ENCODE measurements at regions not wholly inside any gene's neighbourhood (a gene's known extent, or its start where the extent isn't known, plus 50 kb on each side); places are given as distances from the start of the nearest gene placed in this dataset.

DNA sequence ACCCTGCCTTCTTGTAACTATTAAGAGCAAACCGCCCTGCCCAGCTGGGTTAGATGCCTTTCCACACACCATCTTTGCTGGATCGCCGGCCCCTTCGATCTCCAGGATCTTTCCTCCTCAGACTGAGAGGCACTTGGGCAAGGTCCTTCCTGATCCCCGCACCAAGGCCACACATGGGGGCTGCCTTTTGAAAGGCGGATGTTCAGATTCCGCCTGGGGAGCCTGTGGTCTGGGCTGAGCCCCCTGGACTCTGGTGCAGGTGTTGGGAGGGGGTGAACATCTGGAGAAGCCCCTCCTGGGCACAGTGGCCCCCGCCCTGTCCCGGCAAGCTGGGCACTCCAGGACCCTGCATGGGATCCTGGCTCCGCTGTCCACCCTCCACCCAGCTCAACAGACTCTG, 135.4 kb upstream of the HDAC4 start (continued):
- TF ChIP-seq MEF2B (IDR thresholded peaks at IDR 0.05; ENCODE audit: partially characterized antibody, poor library complexity, severe bottlenecking) = no peak
- TF ChIP-seq EZH2 (IDR thresholded peaks at IDR 0.05; ENCODE audit: borderline replicate concordance, control insufficient read depth, low read depth, low read length) = no peak
- TF ChIP-seq, protein P1, sequence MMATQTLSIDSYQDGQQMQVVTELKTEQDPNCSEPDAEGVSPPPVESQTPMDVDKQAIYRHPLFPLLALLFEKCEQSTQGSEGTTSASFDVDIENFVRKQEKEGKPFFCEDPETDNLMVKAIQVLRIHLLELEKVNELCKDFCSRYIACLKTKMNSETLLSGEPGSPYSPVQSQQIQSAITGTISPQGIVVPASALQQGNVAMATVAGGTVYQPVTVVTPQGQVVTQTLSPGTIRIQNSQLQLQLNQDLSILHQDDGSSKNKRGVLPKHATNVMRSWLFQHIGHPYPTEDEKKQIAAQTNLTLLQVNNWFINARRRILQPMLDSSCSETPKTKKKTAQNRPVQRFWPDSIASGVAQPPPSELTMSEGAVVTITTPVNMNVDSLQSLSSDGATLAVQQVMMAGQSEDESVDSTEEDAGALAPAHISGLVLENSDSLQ (IDR thresholded peaks at IDR 0.05) = no peak
- no peak for TF ChIP-seq WRNIP1 (IDR thresholded peaks at IDR 0.05; ENCODE audit: borderline replicate concordance, low read depth, low read length)
- TF ChIP-seq STAT1 (conservative IDR thresholded peaks at IDR 0.05) = no peak
- no peak for TF ChIP-seq PAX8 (IDR thresholded peaks at IDR 0.05)
- TF ChIP-seq SREBF1 (IDR thresholded peaks at IDR 0.05; ENCODE audit: low read length) = no peak
- TF ChIP-seq IKZF1 (conservative IDR thresholded peaks at IDR 0.05) = no peak

DNA sequence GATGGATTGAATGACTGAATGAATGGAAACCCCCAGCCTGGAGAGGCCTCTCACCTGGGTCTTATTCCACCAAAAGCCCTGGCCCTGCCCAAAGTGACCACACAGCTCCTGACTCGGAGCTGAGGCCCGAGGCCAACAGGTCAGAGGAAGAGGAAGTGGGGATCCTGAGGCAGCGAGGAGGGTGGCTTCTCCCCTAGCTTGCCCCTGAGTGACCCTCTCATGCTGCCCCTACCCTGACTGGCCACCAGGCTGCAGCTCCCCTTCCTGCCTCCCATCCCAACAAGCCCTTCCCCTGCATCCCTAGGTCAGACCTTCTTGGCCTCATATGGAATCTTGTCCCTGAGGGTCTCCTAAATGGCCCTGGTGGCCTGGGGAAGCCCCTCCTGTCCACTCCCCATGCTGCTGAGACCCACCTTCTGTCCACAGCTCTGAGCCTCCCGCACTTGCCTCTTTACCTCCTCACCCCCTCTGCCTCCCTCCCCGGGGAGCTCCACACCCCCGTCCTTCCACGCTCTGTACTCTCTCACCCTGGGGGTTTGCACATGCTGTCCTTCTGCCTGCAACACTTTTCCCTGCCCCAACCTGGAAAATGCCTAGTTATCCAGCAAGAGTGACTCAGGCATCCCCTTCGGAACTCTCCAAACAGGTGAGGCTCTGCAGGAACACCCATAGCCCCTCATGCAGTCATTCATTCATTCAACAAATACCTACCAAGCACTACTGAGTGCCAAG, 134.8 kb upstream of the HDAC4 start:
- FAIRE-seq (no peak), DNase-seq (ENCODE audit: low read depth, low spot score) (no peak)
- no TSS peak for BruUV-seq (replicated peaks)
- TF ChIP-seq, protein P2, sequence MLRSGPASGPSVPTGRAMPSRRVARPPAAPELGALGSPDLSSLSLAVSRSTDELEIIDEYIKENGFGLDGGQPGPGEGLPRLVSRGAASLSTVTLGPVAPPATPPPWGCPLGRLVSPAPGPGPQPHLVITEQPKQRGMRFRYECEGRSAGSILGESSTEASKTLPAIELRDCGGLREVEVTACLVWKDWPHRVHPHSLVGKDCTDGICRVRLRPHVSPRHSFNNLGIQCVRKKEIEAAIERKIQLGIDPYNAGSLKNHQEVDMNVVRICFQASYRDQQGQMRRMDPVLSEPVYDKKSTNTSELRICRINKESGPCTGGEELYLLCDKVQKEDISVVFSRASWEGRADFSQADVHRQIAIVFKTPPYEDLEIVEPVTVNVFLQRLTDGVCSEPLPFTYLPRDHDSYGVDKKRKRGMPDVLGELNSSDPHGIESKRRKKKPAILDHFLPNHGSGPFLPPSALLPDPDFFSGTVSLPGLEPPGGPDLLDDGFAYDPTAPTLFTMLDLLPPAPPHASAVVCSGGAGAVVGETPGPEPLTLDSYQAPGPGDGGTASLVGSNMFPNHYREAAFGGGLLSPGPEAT (IDR thresholded peaks at IDR 0.05; ENCODE audit: low read depth) = no peak
- TF ChIP-seq HDAC2 (IDR thresholded peaks at IDR 0.05) (no peak), SUPT20H (IDR thresholded peaks at IDR 0.05; ENCODE audit: borderline replicate concordance, control insufficient read depth, low read depth, low read length) (no peak), CEBPB (IDR thresholded peaks at IDR 0.05; ENCODE audit: borderline replicate concordance in 1 of 2, low read depth in 2 of 2, low read length in 2 of 2) (no peak), FOS (IDR thresholded peaks at IDR 0.05; ENCODE audit: borderline replicate concordance, extremely low read depth, insufficient read length) (no peak), POLR2AphosphoS5 (IDR thresholded peaks at IDR 0.05; ENCODE audit: low read length) (no peak), ZNF217 (IDR thresholded peaks at IDR 0.05) (no peak), POLR2AphosphoS2 (IDR thresholded peaks at IDR 0.05; ENCODE audit: low read depth, low read length) (no peak), NFIC (IDR thresholded peaks at IDR 0.05; ENCODE audit: low read depth, low read length) (no peak)
- TF ChIP-seq, protein P3, sequence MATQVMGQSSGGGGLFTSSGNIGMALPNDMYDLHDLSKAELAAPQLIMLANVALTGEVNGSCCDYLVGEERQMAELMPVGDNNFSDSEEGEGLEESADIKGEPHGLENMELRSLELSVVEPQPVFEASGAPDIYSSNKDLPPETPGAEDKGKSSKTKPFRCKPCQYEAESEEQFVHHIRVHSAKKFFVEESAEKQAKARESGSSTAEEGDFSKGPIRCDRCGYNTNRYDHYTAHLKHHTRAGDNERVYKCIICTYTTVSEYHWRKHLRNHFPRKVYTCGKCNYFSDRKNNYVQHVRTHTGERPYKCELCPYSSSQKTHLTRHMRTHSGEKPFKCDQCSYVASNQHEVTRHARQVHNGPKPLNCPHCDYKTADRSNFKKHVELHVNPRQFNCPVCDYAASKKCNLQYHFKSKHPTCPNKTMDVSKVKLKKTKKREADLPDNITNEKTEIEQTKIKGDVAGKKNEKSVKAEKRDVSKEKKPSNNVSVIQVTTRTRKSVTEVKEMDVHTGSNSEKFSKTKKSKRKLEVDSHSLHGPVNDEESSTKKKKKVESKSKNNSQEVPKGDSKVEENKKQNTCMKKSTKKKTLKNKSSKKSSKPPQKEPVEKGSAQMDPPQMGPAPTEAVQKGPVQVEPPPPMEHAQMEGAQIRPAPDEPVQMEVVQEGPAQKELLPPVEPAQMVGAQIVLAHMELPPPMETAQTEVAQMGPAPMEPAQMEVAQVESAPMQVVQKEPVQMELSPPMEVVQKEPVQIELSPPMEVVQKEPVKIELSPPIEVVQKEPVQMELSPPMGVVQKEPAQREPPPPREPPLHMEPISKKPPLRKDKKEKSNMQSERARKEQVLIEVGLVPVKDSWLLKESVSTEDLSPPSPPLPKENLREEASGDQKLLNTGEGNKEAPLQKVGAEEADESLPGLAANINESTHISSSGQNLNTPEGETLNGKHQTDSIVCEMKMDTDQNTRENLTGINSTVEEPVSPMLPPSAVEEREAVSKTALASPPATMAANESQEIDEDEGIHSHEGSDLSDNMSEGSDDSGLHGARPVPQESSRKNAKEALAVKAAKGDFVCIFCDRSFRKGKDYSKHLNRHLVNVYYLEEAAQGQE (IDR thresholded peaks at IDR 0.05; ENCODE audit: low read depth, low read length) = no peak

More for the DNA sequence above, 134.8 kb upstream of the HDAC4 start:
- Histone ChIP-seq H4K20me1 (ENCODE audit: control insufficient read depth, insufficient read depth) (no peaks in the 10 kb centered on the region), H3K4me1 (ENCODE audit: control insufficient read depth, insufficient read depth, low read length) (no peaks in the 10 kb centered on the region), H3K27ac (ENCODE audit: control insufficient read depth, insufficient read depth) (no peak overlapping the region), H3K9ac (ENCODE audit: control insufficient read depth, insufficient read depth, low read length) (no peak overlapping the region), H3K9me3 (replicated peaks; ENCODE audit: control insufficient read depth, insufficient read depth, low read length) (no peaks in the 10 kb centered on the region; the same call in 2 of the 3 replicates), H3K4me2 (ENCODE audit: control insufficient read depth, insufficient read depth) (no peak overlapping the region), H3K4me3 (no peak overlapping the region), H2AFZ (ENCODE audit: control insufficient read depth, low read depth, low read length) (no peak overlapping the region), H3K36me3 (ENCODE audit: control insufficient read depth in 2 of 2, insufficient read depth in 2 of 2, low read length in 1 of 2) (no peaks in the 10 kb centered on the region), H3K79me2 (ENCODE audit: control insufficient read depth, insufficient read depth, low read length) (no peaks in the 10 kb centered on the region), H3K27me3 (replicated peaks in 1 of 2; ENCODE audit: control insufficient read depth in 2 of 2, insufficient read depth in 2 of 2, low read length in 1 of 2) (no peaks in the 10 kb centered on the region; a peak in 1 of 4 replicates)
- WGBS (ENCODE audit: insufficient coverage, insufficient replicate concordance, low lambda C conversion rate, missing lambda C conversion rate) = 8% methylated on average over 7 of the region's 8 CpGs
- ChIA-PET POLR2A (interaction anchor here (0.7 kb wide), 1 partner anchor 835 kb away, joined by 3 read pairs; no protein-coding TSS in a partner anchor), RAD21 (ENCODE audit: unreplicated experiment) (no interaction called here), CTCF (no interaction called here), SMC1A (ENCODE audit: uncharacterized antibody, unreplicated experiment) (no interaction called here)
- intact Hi-C loops (cut with micrococcal nuclease; ENCODE audit: unreplicated experiment) = no loop called here
- in situ Hi-C loops (cut with MboI) = no loop called here
- no peak for ATAC-seq

All from GM12878 (cell line).